HG02678 (cell line): ENCODE measurements at regions not wholly inside any gene's neighbourhood (a gene's known extent, or its start where the extent isn't known, plus 50 kb on each side); places are given as distances from the start of the nearest gene placed in this dataset.
"Not testable (repeated sequence)": the region's sequence is repeated elsewhere in the genome, so short reads cannot be mapped to it uniquely, and the experiment has no call there.

Source experiments
- ATAC-seq: cut with Tn5 transposase; IDR thresholded peaks from one replicate; pipeline ENCODE4 v1.9.1; 2021; ENCODE audit warnings: mild to moderate bottlenecking, moderate library complexity; ENCODE audit not compliant: unreplicated experiment

- ATAC-seq, result no peak
Observed at GRCh38 chr13:50225193-50226155, 210.2 kb downstream of the KCNRG start.

- ATAC-seq, result peak; percentile 58
Observed at GRCh38 chr13:50226515-50227155, 211.4 kb downstream of the KCNRG start.

- ATAC-seq, result no peak
Observed at GRCh38 chr13:50227361-50227760, 212.1 kb downstream of the KCNRG start.

- ATAC-seq, result no peak
Observed at GRCh38 chr13:50228527-50228926, 213.3 kb downstream of the KCNRG start.

- no peak for ATAC-seq
Observed at GRCh38 chr13:50229960-50230661, 214.9 kb downstream of the KCNRG start.

- ATAC-seq, result no peak
Observed at GRCh38 chr13:50230662-50230978, 215.4 kb downstream of the KCNRG start.

GRCh38 chr13:50233574-50233973, 218.3 kb downstream of the KCNRG start:
- ATAC-seq, result not testable (repeated sequence)

- ATAC-seq, result no peak
Observed at GRCh38 chr13:50235604-50236342, 220.5 kb downstream of the KCNRG start.

- peak; percentile 95 for ATAC-seq
Observed at GRCh38 chr13:50236898-50237318, 221.7 kb downstream of the KCNRG start.

- ATAC-seq, result no peak
Observed at GRCh38 chr13:50238922-50239321, 223.7 kb downstream of the KCNRG start.

GRCh38 chr13:50241479-50241878, 226.2 kb downstream of the KCNRG start:
- ATAC-seq, result no peak

GRCh38 chr13:50243931-50244330, 228.7 kb downstream of the KCNRG start:
- no peak for ATAC-seq

GRCh38 chr13:50244355-50244712, 229.1 kb downstream of the KCNRG start:
- no peak for ATAC-seq

- peak; percentile 91 for ATAC-seq
Observed at GRCh38 chr13:50244713-50245574, 229.7 kb downstream of the KCNRG start.

GRCh38 chr13:50247223-50247622, 232.0 kb downstream of the KCNRG start:
- ATAC-seq, result no peak

GRCh38 chr13:50248516-50249143, 233.4 kb downstream of the KCNRG start:
- no peak for ATAC-seq

- no peak for ATAC-seq
Observed at GRCh38 chr13:50249144-50249521, 233.9 kb downstream of the KCNRG start.

- ATAC-seq, result no peak
Observed at GRCh38 chr13:50250401-50250800, 235.2 kb downstream of the KCNRG start.

GRCh38 chr13:50255639-50256038, 240.4 kb downstream of the KCNRG start:
- ATAC-seq, result no peak
